GM19043 (cell line): ENCODE measurements at regions not wholly inside any gene's neighbourhood (a gene's known extent, or its start where the extent isn't known, plus 50 kb on each side); places are given as distances from the start of the nearest gene placed in this dataset.
"Not testable (repeated sequence)": the region's sequence is repeated elsewhere in the genome, so short reads cannot be mapped to it uniquely, and the experiment has no call there.

ENCODE experiments used
- ATAC-seq: cut with Tn5 transposase; IDR thresholded peaks from one replicate; pipeline ENCODE4 v1.9.1; 2021; ENCODE audit warnings: low read depth; ENCODE audit not compliant: unreplicated experiment

DNA sequence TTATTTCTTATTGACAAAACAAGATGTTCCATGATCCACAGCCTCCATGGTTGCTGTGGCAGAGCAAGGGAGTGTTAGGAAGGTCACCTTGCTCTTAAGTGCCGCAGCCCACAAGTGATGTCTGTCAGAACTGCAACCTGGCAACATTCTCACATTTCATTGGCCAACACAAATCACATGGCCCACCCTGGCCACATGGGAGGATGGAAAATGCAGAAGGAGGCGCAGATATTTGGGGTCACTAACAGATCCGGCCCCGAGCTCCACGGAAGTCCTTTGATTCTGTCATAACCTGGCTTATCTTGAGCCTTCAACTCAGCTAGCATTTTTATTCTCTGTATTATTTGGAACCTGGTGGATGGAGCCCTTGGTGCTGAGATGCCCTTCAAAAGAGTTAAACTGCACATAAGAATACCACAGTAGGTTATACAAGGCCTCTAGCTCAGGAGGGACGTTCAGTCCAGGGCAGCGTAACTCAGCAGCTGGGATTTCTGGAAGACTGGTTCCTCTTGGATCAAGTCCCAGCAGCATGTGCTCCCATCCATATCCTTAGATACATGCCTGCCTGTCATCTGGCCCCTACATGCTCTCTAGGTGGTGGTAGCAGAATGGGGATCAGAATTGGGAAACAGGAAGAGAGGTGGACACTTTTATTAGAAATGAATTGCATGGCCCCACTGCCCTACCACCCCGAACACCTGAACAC lies 508.1 kb downstream of the HAPSTR1 start:
- no peak for ATAC-seq

DNA sequence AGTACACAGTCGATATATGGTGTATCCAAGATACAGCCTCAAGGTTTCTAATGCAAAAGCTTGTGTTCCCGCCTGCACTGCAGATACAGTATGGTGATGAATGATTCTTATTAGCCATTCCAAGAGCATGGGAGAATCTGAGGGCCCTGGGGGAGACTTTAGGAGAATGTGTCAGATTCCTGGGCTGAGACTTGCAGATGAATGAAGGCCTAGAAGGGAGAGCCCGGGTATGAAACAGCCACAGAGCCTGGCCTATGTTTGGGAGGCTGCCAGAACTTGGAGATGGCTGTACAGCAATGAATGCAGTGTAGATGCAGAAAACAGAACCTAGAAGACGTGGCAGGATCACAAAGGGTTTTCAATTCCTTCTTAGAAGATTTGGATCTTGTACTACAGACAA lies 510.7 kb downstream of the HAPSTR1 start:
- no peak for ATAC-seq

DNA sequence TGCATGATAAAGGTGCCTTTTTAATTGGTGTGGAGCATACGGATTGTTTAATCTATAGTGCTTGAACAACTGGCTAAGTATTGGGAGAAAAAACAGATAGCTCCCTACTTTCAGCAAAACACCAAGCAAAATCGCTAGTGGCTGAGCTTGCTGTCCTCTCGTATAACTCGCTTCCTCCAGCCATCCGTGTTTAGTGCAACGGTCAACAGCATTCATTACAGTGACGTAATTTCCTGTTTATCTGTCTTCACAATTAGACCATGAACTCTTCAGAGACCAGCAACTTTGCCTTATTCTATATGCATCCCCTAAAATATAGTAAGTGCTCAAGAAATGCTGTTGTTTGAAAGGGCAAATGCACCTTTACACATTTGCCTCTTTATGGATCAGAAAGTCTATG lies 511.9 kb downstream of the HAPSTR1 start:
- no peak for ATAC-seq

DNA sequence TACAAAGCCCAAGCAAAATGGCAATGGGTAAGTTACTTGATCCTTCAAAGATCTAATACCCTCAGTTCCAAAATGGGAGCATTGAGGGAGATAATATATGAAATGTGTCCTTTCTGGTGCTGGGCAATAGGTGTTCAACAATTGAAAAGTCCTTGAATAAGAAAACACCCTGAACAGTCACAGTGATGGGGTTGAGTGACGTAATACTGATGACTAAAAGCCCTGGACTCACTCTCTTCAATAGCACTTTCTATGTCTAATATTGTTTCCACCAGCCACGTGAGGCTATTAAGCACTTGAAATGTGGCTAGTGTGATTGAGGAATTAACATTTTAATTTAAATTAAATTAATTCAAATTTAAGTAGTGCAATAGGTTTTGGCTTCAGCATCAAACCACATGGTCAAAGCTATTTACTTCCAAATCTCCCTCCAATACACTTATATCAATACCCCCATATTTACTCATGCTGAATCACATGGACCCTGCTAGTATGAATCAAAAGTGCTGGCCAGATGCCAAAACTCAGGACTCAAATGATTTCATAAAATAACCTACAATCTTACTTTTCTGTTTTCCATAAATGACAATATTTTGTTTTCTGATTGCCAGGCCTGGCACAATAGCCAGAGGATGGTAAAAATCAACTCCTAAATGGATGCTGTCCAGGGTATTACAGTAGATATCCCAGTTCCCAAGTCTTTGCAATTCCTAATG lies 516.2 kb downstream of the HAPSTR1 start:
- no peak for ATAC-seq

DNA sequence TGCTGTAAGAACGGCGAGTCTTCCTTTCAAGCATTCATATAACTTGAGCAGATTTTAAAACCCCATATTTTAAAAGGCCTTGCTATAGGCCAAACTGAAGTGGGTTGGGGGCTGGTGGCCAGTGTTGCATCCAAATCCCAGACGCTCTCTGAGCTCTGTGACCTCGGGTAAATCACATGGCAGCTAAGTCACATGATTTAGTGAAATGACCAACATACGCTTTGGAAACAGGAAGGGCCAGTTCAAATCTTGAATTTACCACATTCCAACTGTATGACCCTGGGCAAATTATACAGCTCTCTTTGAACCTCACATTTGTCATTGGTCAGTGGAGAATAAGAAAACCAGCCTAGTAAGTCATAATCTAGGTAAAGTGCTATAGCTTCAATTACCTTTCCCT lies 519.3 kb downstream of the HAPSTR1 start:
- no peak for ATAC-seq

DNA sequence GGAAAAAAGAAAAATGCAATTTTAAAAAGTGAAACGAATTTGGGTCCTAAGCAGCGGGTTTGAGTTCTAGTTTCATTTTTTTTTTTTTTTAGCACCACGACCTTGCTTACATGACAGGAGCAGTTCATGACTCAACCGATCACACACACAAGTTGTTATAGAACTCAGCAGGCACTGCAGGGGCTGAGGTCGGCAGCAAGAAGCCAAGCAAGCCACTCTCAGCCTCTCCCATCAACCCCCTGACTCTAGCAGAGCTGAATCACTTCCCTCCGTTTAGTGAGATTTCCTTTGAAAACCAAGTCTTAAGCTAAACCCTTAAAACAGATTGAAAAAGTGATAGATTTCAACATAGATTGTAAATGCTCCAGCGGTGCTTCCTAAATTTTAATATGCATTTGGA lies 520.8 kb downstream of the HAPSTR1 start:
- no peak for ATAC-seq

DNA sequence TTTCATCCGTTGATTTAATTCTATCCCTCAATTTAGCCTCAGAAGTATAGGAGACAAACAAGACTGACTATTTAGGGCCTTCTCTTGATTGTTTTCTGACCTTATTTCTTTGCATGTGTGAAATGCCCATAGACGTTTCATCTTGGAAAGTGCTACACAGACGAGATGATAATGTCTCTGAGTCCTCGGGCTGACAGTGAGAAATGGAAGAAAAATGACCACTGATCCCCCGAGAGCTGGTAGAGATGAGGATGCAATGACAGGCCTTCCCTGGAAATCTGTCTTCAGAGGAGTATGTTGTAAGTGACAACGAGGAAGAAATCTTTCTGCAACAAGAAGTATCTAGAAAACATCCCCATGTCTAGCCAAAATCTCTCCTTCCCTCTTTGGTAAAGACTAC lies 522.9 kb downstream of the HAPSTR1 start:
- no peak for ATAC-seq

DNA sequence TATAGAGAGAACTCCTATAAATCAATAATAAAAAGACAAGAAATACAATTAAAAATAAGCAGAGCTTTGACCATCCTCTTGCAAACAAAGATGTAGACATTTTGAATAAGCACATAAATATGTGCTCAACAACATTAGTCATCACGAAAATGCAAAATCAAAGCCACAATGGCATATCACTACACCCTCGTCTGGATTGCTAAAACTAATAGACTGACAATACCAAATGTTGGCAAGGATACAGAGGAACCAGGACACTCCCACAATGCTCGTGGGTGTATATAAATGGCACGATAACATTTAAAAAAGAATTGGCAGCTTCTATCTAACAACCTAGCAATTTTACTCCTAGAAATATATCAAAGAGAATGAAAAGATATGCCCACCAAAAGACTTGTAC lies 530.8 kb downstream of the HAPSTR1 start:
- no peak for ATAC-seq

DNA sequence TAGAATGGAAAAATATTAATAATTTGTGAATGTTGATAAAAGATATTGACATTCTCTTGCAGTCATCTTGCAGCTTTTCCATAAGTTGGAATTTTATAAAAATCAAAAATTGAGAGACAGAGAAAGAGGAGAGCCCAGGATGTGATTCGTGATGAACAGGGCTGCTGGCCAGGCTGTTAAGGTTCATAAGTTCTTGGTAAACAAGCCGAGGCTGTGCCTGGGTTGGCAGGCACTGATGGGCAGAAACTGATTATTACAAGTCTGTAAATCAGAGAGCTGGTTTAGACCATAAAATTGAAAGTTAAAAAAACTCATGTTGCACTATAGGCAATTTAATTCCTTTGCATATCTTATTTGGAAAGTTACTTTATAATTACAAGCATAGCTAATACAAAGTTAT lies 533.7 kb downstream of the HAPSTR1 start:
- no peak for ATAC-seq

DNA sequence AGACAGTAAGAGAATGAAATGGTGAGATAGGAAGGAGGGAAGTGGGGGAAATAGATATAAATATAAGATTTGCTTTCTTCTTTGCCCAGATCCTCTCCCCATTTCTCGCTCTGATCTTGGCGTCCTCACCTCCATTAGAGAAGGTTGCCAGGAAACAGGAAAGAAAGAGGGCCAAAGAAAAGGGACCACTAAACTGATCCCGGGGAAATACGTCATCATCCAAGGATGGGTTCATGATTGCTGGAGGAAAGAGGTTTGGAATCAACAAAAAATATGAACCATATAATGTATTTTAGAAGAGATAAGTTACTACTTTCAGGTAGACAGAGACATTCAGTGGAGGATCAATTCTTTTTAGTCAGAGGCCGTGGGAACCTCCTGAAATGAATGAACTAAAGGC lies 536.0 kb downstream of the HAPSTR1 start:
- no peak for ATAC-seq

DNA sequence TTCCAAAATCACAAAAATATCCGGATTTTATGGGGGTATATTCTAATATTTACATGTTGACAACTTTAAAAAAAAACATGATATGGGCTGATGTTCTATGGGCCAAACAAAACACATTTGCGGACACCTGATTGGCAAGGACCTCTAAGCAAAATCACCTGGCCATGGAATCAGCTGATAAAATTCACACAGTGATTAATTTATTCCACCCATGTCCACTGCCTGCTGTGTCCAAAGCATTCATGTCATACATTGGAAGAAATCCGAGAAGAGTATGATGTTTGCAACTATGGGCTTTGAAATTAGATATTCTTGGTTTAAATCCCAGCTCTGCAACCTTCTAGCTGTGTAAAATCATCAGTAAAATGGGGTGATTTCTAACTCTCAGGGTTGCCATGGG lies 538.7 kb downstream of the HAPSTR1 start:
- ATAC-seq: no peak

DNA sequence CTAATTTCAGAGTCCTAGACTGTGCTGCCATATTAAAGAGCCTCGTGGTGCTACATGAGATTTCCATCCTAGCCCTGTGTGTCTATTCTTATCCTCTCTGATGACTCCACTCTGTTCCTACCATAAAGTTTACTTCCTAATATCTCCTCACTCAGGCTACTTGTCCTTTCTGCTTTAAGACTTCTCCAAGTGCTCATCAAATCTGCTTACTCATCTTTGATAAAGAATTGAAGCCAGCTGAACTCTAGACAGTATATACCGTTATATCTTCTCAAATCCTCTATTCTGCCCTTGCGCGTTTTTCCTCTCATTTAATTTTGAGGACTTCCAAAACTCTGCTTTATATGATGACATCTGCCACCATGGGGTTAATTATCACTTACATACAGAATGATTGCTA lies 539.5 kb downstream of the HAPSTR1 start:
- no peak for ATAC-seq

DNA sequence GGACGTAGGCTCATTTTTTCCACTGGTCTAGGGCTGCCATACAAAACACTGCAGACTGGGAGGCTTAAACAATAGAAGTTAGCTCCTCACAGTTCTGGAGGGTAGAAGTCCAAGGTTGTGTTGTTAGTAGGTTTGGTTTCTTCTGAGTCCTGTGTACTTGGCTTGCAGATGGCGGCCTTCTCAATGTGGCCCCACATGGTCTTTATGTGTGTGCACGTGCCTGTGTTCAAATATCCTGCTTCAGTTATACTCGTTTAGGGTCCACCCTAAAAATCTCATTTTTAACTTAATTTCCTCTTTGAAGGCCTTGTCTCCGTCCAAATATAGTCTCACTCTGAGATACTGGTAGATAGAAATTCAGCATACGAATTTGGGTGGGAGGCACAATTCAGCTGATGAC lies 542.4 kb downstream of the HAPSTR1 start:
- ATAC-seq: no peak

DNA sequence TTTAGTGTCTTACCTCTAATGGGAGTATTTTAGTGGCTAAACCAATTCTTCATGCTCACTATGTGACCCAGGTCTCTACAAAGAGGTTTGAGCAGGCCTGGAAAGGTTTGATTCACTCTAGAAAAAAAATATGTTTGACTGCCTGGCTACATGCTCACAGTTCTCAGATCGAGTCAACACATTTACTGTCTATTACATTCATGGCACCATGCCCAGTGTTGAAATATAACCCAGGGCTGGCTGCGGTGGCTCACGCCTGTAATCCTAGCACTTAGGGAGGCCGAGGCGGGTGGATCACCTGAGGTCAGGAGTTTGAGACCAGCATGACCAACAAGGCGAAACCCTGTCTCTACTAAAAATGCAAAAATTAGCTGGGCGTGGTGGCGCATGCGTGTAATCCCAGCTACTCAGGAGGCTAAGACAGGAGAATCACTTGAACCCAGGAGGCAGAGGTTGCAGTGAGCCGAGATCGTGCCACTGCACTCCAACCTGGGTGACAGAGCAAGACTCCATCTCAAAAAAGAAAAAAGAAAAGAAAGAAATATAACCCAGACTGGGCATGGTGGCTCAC lies 543.8 kb downstream of the HAPSTR1 start:
- ATAC-seq: not testable (repeated sequence)

DNA sequence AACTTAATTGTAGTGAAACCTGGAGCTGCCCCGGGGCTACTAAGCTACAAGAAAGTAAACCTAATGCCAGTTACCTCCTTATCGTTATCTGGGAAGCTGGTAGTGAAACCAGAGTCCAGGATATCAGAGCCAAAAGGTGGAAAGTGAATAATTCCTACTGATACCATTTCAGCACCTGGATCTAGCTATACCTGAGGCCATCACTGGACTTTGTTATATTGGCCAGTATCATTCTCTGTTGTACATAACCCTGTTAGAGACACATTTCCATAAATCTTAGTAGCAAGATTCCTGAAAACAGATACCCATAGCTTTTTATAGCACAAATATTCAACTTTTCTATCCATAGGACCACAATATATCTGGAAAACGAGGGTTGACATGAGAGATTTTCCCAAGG lies 538.0 kb downstream of the GRIN2A start:
- no peak for ATAC-seq

DNA sequence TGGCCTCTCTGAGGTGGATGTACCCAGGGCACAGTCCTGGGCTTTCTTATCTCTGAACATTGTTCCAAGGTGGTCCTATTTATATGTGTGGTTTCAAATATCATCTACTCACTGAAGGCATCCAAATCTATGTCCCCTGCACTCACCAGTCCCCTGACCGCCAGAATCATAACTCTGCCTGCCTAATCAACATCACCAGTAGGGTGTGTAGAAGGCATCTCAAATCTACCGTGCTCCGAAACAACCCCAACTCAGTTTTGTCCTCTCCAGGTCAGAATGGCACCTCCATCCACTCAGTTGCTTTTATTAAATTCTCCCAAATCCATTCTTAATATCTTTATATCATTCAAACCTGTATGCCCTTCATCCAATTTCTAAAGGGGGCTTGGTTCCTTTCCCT lies 536.3 kb downstream of the GRIN2A start:
- ATAC-seq: no peak

DNA sequence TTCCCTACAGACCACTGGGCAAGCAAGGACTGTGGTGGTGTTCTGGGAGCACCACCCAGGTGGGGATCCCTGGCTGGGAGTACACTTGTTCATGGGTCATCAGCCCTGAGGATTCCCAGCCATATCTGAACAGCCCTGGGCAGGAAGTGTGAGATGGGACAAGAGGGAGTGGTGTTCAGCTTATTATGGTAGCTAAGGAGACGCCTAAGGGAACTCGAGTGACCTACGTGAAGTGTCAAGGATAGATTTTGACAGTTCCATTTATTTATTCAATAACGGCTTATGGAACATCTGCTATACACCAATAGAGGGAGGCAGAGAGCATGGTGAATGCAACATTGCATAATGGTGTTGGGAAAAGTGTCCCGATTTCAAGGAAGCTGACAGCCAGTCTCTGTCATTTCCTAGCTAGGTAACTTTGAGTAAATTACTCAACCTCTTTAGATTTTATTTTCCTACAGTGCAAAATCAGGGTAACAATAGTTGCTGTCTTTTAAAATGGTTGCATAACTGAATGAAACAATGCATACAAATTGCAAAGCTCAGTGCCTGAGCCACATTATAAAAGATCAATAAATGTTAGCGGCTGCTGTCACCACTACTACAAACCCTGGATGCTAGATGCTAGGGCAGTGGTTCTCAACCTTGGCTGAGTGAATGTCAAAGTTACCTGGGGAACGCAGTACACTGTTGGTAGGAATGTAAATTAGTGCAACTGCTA lies 534.1 kb downstream of the GRIN2A start:
- ATAC-seq: no peak

DNA sequence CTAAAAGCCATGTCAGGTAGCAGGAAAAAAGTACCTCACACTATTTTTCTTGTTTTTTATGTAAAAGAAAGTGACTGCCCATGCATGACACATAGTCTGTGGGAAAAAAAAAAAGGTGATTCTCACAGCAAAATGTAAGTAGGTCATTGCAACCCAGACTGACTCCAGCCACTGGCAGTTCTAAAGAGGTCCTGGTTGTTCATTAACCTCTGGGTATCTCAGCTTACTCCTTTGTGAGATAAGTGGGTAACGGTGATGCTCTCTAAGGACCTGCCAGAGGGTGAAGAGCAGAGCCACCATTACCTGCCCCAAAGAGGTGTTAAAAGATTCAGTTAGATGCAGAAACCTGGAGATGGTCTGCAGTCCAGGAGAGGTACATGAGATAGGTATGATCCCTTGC lies 531.9 kb downstream of the GRIN2A start:
- no peak for ATAC-seq

DNA sequence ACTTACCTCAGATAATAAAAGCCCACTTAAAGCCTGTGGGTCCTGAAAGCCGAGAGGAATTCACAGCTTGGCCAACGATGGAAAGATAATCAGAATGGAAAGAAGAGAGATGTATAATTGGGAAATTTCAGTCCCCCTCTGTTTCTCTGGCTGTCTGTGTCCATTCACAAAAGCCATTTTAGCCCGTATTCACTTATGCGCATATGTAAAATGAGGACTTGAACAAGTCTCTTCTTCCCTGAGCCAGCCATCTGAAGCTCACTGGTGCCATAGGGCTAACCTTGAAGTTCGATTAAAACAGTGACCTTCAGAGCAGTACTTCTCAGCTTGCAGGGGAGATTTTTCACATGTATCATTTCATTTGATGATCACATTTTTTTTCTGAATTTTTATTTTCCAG lies 527.2 kb downstream of the GRIN2A start:
- ATAC-seq: no peak

DNA sequence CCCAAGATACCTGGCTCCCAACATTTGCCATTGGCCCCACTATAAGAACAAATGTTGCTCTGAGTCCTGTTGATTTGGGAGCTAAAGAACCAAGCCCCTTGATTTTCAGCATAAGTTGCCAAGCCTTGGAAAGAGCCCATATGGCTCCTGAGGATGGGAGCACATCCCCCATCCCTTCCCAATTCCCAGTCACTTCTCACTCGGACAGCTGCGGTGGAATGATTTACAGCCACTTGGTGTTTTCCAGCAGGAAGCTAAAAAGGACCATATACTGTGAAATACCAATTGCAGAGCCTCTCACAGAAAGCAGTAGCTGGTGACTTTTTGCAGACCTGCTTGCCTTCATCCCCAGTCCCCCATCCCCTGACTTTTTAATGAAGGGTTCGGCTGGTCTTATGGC lies 524.6 kb downstream of the GRIN2A start:
- no peak for ATAC-seq

DNA sequence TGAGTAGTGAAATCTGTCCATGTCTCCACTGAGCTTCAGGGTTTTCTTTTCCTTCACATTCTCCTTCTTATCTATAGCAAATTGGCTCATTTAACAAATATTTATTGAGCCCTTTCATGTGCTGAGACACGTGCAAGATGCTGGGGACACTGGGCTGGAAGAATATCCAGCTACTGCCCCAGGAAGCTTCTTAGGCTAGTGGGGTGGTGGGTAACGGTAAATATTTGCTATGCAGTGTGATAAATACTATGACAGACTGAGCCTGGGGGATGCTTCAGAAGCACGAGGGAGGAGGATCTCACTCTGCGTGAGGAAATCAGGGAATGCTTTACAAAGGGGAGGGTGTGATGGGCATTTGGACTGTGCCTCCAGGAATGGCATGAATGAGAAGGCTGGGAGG lies 524.1 kb downstream of the GRIN2A start:
- ATAC-seq: no peak
